GM12878 (cell line): ENCODE measurements at regions not wholly inside any gene's neighbourhood (a gene's known extent, or its start where the extent isn't known, plus 50 kb on each side); places are given as distances from the start of the nearest gene placed in this dataset.
"Not testable (repeated sequence)": the region's sequence is repeated elsewhere in the genome, so short reads cannot be mapped to it uniquely, and the experiment has no call there.

Source experiments
- ATAC-seq: fragments of 200-7000 bp; cut with Tn5 transposase; 3 replicates; pipeline ENCODE4 v1.9.1; 2020; ENCODE audit warnings: mild to moderate bottlenecking, moderate library complexity
- BruUV-seq: library from RNA; stranded (reverse); fragments of 400-500 nt; replicated peaks from 2 replicates; lab custom pipeline; 2021; lab: Mats Ljungman, UMichigan
- CTCF ChIA-PET: fragments of 300-600 bp; sonication (Branson Sonifier 250); formaldehyde crosslinking; extraction: SDS; loops from one replicate; lab custom pipeline; 2021; ENCODE audit warnings: inconsistent platforms; lab: Yijun Ruan, JAX
- POLR2A ChIA-PET: fragments of 350-600 bp; formaldehyde crosslinking; extraction: SDS; loops from one replicate; lab custom pipeline; 2021; ENCODE audit warnings: inconsistent platforms; lab: Charles Lee
- RAD21 ChIA-PET: fragments of 300-600 bp; sonication (Branson Sonifier 250); formaldehyde crosslinking; loops from one replicate; lab custom pipeline; 2023; ENCODE audit warnings: antibody characterized with exemption; ENCODE audit not compliant: unreplicated experiment; lab: Charles Lee
- SMC1A ChIA-PET: fragments of 300-600 bp; sonication (Branson Sonifier 250); formaldehyde crosslinking; loops from one replicate; lab custom pipeline; 2023; ENCODE audit not compliant: unreplicated experiment, uncharacterized antibody; lab: Charles Lee
- DNase-seq: peaks from one replicate; pipeline ENCODE4 v3.0.0-alpha.2; 2011; ENCODE audit warnings: low read depth, low spot score
- FAIRE-seq: peaks from 3 replicates; lab custom pipeline; 2011; peaks lifted over from hg19 to GRCh38; lab: Jason Lieb, UNC
- H2AFZ ChIP-seq: 2 replicates; pipeline ENCODE4 v1.6.0; 2011; ENCODE audit warnings: low read depth, low read length, control low read depth; ENCODE audit not compliant: control insufficient read depth
- H3K27ac ChIP-seq: 2 replicates; pipeline ENCODE4 v1.5.1; 2011; ENCODE audit warnings: control low read depth; ENCODE audit not compliant: control insufficient read depth, insufficient read depth
- H3K27me3 ChIP-seq, 2 experiments: replicated peaks in 1 of 2; 2 replicates each; pipeline versions ENCODE4 v1.6.0 to v1.6.1; 2011; ENCODE audit warnings: low read length in 1 of 2; ENCODE audit not compliant: control insufficient read depth in 2 of 2, insufficient read depth in 2 of 2
- H3K36me3 ChIP-seq, 2 experiments: 2 replicates each; pipeline ENCODE4 v1.5.1; 2011; ENCODE audit warnings: low read length in 1 of 2; ENCODE audit not compliant: control insufficient read depth in 2 of 2, insufficient read depth in 2 of 2
- H3K4me1 ChIP-seq: 2 replicates; pipeline ENCODE4 v1.6.1; 2011; ENCODE audit warnings: mild to moderate bottlenecking, low read length, moderate library complexity, mixed read lengths; ENCODE audit not compliant: control insufficient read depth, insufficient read depth
- H3K4me2 ChIP-seq: 2 replicates; pipeline ENCODE4 v1.6.0; 2011; ENCODE audit warnings: control low read depth; ENCODE audit not compliant: control insufficient read depth, insufficient read depth
- H3K4me3 ChIP-seq: fragments of 200-600 bp; sonication (generic); 2 replicates; pipeline ENCODE4 v1.5.1; 2016
- H3K79me2 ChIP-seq: 2 replicates; pipeline ENCODE4 v1.6.0; 2011; ENCODE audit warnings: low read length; ENCODE audit not compliant: control insufficient read depth, insufficient read depth
- H3K9ac ChIP-seq: 2 replicates; pipeline ENCODE4 v1.8.0; 2011; ENCODE audit warnings: low read length, control low read depth, mixed read lengths; ENCODE audit not compliant: control insufficient read depth, insufficient read depth
- H3K9me3 ChIP-seq: replicated peaks from 3 replicates; pipeline ENCODE4 v1.5.1; 2011; ENCODE audit warnings: mild to moderate bottlenecking, low read length; ENCODE audit not compliant: control insufficient read depth, insufficient read depth
- H4K20me1 ChIP-seq: 2 replicates; pipeline ENCODE4 v1.6.0; 2011; ENCODE audit not compliant: control insufficient read depth, insufficient read depth
- CHD4 ChIP-seq: fragments of 200-600 bp; sonication (generic); IDR thresholded peaks from 2 replicates; pipeline ENCODE4 v1.6.1; 2016; ENCODE audit warnings: mild to moderate bottlenecking
- LARP7 ChIP-seq: fragments of 450-650 bp; IDR thresholded peaks from 2 replicates; pipeline ENCODE4 v1.6.1; 2017; ENCODE audit warnings: mild to moderate bottlenecking
- NFXL1 ChIP-seq: fragments of 450-650 bp; IDR thresholded peaks from 2 replicates; pipeline ENCODE4 v1.6.1; 2017; ENCODE audit warnings: antibody characterized with exemption, mild to moderate bottlenecking, borderline replicate concordance
- NR2C2 ChIP-seq: IDR thresholded peaks from 2 replicates; pipeline ENCODE4 v1.6.1; 2011; ENCODE audit warnings: borderline replicate concordance, low read depth; ENCODE audit not compliant: control insufficient read depth, insufficient read length
- NR2F1 ChIP-seq: fragments of 450-650 bp; conservative IDR thresholded peaks from 2 replicates; pipeline ENCODE4 v1.6.1; 2017; ENCODE audit warnings: mild to moderate bottlenecking
- POLR2AphosphoS2 ChIP-seq: IDR thresholded peaks from 2 replicates; pipeline ENCODE4 v1.6.1; 2011; ENCODE audit warnings: low read depth, mild to moderate bottlenecking, low read length, improper control_type of control experiment, moderate library complexity
- PRDM15 ChIP-seq: fragments of 450-650 bp; formaldehyde crosslinking; IDR thresholded peaks from 2 replicates; pipeline ENCODE4 v1.4.0; 2020; ENCODE audit warnings: mild to moderate bottlenecking, moderate library complexity
- SMARCA5 ChIP-seq: fragments of 450-650 bp; IDR thresholded peaks from 2 replicates; pipeline ENCODE4 v1.6.1; 2017; ENCODE audit warnings: mild to moderate bottlenecking
- YY1 ChIP-seq: IDR thresholded peaks from 2 replicates; pipeline ENCODE4 v1.6.1; 2011; ENCODE audit warnings: low read depth, mild to moderate bottlenecking, low read length
- WGBS: methylation state at CpG from one replicate; pipeline ENCODE4 v1.1.6; 2016; ENCODE audit warnings: low lambda C conversion rate; ENCODE audit not compliant: insufficient replicate concordance, insufficient coverage; ENCODE audit errors: missing lambda C conversion rate; 5-methylcytosine and 5-hydroxymethylcytosine counted together
- in situ Hi-C: fragments of 300-500 bp; cut with MboI; formaldehyde crosslinking; loops from 9 replicates; pipeline ENCODE4 v1.14.3; 2018; ENCODE audit warnings: mixed read lengths
- intact Hi-C: fragments of 100-400 bp; cut with micrococcal nuclease; formaldehyde crosslinking; loops from one replicate; pipeline ENCODE4 v1.14.2; 2022; ENCODE audit not compliant: unreplicated experiment
- TF ChIP-seq, protein P1 (sequence below): fragments of 450-650 bp; IDR thresholded peaks from 2 replicates; pipeline ENCODE4 v1.6.1; 2017; ENCODE audit warnings: antibody characterized with exemption, mild to moderate bottlenecking, moderate library complexity
- TF ChIP-seq, protein P2 (sequence below): IDR thresholded peaks from 2 replicates; pipeline ENCODE4 v1.6.1; 2011; ENCODE audit warnings: borderline replicate concordance, low read depth, mild to moderate bottlenecking, moderate library complexity, low read length; ENCODE audit not compliant: insufficient read depth, poor library complexity, severe bottlenecking

DNA sequence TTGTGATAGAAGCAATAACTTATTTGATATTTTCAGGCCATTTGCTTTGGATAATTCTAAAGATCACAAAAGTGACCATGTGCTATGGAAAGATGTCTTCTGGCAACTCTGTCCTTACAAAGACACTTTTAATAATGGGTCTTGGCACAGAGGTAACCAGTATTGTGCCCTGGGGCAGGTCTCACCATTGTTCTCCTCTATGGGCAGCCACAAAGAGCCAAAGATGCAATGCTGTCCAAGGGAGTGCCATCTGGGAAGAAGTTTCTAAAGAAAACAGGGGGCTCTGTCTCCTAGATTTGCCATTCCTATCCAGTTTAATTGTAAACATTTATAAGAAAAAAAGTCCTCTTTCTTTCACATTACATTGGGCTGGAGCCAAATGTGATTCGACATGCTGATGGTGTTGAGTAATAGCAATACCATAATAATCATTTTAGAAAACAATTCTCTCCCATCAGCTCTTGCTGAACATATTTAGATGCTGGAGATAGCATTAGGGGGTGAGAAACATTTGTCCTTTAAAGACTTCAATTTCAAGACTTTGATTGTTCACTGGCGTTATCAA is 179.9 kb downstream of the KIT start:
- SMC1A ChIA-PET, result no interaction called here
- DNase-seq, result no peak
- in situ Hi-C loops, result no loop called here
- no peaks in the 10 kb centered on the region for H3K9me3 ChIP-seq
- no peaks in the 10 kb centered on the region for H3K36me3 ChIP-seq
- intact Hi-C loops, result no loop called here
- FAIRE-seq, result no peak
- BruUV-seq, result no TSS peak
- no peak overlapping the region for H3K27ac ChIP-seq
- TF ChIP-seq YY1 (no peak), NR2C2 (no peak), NR2F1 (no peak), CHD4 (no peak), PRDM15 (CRISPR knock-in tag) (no peak), NFXL1 (no peak), POLR2AphosphoS2 (no peak), SMARCA5 (no peak), LARP7 (no peak)
- TF ChIP-seq, protein P1, sequence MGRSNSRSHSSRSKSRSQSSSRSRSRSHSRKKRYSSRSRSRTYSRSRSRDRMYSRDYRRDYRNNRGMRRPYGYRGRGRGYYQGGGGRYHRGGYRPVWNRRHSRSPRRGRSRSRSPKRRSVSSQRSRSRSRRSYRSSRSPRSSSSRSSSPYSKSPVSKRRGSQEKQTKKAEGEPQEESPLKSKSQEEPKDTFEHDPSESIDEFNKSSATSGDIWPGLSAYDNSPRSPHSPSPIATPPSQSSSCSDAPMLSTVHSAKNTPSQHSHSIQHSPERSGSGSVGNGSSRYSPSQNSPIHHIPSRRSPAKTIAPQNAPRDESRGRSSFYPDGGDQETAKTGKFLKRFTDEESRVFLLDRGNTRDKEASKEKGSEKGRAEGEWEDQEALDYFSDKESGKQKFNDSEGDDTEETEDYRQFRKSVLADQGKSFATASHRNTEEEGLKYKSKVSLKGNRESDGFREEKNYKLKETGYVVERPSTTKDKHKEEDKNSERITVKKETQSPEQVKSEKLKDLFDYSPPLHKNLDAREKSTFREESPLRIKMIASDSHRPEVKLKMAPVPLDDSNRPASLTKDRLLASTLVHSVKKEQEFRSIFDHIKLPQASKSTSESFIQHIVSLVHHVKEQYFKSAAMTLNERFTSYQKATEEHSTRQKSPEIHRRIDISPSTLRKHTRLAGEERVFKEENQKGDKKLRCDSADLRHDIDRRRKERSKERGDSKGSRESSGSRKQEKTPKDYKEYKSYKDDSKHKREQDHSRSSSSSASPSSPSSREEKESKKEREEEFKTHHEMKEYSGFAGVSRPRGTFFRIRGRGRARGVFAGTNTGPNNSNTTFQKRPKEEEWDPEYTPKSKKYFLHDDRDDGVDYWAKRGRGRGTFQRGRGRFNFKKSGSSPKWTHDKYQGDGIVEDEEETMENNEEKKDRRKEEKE, result no peak
- TF ChIP-seq, protein P2, sequence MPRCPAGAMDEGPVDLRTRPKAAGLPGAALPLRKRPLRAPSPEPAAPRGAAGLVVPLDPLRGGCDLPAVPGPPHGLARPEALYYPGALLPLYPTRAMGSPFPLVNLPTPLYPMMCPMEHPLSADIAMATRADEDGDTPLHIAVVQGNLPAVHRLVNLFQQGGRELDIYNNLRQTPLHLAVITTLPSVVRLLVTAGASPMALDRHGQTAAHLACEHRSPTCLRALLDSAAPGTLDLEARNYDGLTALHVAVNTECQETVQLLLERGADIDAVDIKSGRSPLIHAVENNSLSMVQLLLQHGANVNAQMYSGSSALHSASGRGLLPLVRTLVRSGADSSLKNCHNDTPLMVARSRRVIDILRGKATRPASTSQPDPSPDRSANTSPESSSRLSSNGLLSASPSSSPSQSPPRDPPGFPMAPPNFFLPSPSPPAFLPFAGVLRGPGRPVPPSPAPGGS, result no peak
- H3K4me1 ChIP-seq, result no peaks in the 10 kb centered on the region
- POLR2A ChIA-PET, result no interaction called here
- no peaks in the 10 kb centered on the region for H3K27me3 ChIP-seq
- 8% methylated on average over 2 of the region's 2 CpGs for WGBS
- no peak overlapping the region for H3K4me2 ChIP-seq
- H4K20me1 ChIP-seq, result no peaks in the 10 kb centered on the region
- RAD21 ChIA-PET, result no interaction called here
- CTCF ChIA-PET, result no interaction called here
- no peaks in the 10 kb centered on the region for H3K79me2 ChIP-seq
- H3K9ac ChIP-seq, result no peak overlapping the region
- no peak for ATAC-seq
- no peak overlapping the region for H3K4me3 ChIP-seq
- H2AFZ ChIP-seq, result no peak overlapping the region

DNA sequence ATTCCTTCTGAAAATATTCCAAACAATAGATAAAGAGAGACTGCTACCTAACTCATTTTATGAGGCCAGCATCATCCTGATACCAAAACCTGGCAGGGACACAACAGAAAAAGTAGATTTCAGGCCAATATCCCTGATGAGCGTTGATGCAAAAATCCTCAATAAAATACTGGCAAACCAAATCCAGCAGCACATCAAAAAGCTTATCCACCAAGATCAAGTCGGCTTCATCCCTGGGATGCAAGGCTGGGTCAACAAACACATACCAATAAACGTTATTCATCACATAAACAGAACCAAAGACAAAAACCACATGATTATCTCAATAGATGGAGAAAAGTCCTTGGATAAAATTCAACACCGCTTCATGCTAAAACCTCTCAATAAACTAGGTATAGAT is 170.6 kb downstream of the KIT start:
- H4K20me1 ChIP-seq, H3K36me3 ChIP-seq, H3K4me3 ChIP-seq, H3K9ac ChIP-seq, BruUV-seq, ATAC-seq, DNase-seq, H2AFZ ChIP-seq, H3K9me3 ChIP-seq, in situ Hi-C loops, H3K4me1 ChIP-seq, intact Hi-C loops, H3K27me3 ChIP-seq, POLR2A ChIA-PET, RAD21 ChIA-PET, H3K79me2 ChIP-seq, H3K27ac ChIP-seq, FAIRE-seq, CTCF ChIA-PET, SMC1A ChIA-PET, H3K4me2 ChIP-seq: not testable (repeated sequence)
- WGBS, result 21% methylated on average over 4 of the region's 4 CpGs
